ENCODE measurements at regions not wholly inside any gene's neighbourhood (a gene's known extent, or its start where the extent isn't known, plus 50 kb on each side); places are given as distances from the start of the nearest gene placed in this dataset.
"Not testable (repeated sequence)": the region's sequence is repeated elsewhere in the genome, so short reads cannot be mapped to it uniquely, and the experiment has no call there.

DNA sequence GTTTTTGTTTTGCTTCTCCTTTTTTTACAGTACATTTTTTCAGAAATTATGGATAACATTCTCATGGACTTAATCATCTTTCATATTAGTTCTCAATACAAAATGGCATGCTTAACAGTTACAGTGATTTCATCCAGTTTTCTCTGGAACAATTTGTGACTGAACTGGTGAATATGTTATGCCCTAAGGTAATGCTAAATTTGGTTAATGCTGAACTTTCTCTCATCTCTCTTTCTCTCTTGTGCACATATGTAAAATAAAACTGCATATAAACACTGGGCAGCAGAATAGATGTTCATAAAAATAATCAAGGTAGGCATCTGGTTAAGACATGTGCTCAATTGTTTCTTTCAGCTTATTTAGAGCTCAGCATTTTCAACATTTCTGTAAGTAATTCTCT lies 196.3 kb upstream of the TMEFF2 start:
- DNase-seq (ENCODE audit: low spot score) = no peak
- H3K4me3 ChIP-seq = no peak overlapping the region
- H3K27me3 ChIP-seq = no peaks in the 10 kb centered on the region

DNA sequence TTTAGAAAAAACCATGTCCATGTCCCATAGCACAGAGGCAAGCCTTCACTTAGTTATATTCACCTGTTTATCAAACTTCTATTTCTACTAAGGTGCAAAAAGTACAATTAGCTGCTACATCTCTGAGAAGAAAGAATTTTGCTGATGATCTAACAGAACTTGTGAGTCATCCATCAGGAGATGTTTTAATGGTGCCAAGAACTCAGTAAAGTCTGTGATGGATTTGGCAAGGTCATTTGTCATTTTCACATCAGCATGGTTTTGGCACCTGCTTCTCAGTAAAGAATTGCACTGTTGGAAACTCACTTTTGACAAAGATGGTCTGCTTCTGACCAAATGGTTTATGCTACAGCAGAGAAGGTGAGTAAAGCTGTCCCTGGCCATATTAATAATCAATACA lies 195.7 kb upstream of the TMEFF2 start:
- H3K36me3 ChIP-seq (replicated peaks; ENCODE audit: insufficient read depth, low read depth) = no peaks in the 10 kb centered on the region
- no peaks in the 10 kb centered on the region for H4K20me1 ChIP-seq (ENCODE audit: insufficient read depth, poor library complexity, severe bottlenecking)
- H3K4me1 ChIP-seq (ENCODE audit: insufficient read depth) = no peaks in the 10 kb centered on the region
- no peak overlapping the region for H3K4me3 ChIP-seq
- H2AFZ ChIP-seq = no peak overlapping the region
- no peak for DNase-seq (ENCODE audit: low spot score)
- no peak for TF ChIP-seq EZH2 (IDR thresholded peaks at IDR 0.05; ENCODE audit: borderline replicate concordance)
- TF ChIP-seq EZH2phosphoT487 (IDR thresholded peaks at IDR 0.05; ENCODE audit: low read depth, severe bottlenecking, unreplicated experiment) = no peak
- no peak for TF ChIP-seq CTCF (IDR thresholded peaks at IDR 0.05; ENCODE audit: poor library complexity)
- H3K27me3 ChIP-seq = no peaks in the 10 kb centered on the region
- no peak overlapping the region for H3K4me2 ChIP-seq
- H3K9me3 ChIP-seq (ENCODE audit: low read depth) = no peaks in the 10 kb centered on the region
- H3K9me2 ChIP-seq (replicated peaks; ENCODE audit: insufficient read depth) = no peaks in the 10 kb centered on the region
- no peak overlapping the region for H3K27ac ChIP-seq
- no peaks in the 10 kb centered on the region for H3K79me2 ChIP-seq

More for the DNA sequence above, 196.3 kb upstream of the TMEFF2 start:
- Histone ChIP-seq H4K20me1 (ENCODE audit: insufficient read depth, poor library complexity, severe bottlenecking) (no peaks in the 10 kb centered on the region), H2AFZ (no peak overlapping the region), H3K9me3 (ENCODE audit: low read depth) (no peaks in the 10 kb centered on the region), H3K9me2 (replicated peaks; ENCODE audit: insufficient read depth) (no peaks in the 10 kb centered on the region), H3K79me2 (no peaks in the 10 kb centered on the region), H3K4me1 (ENCODE audit: insufficient read depth) (no peaks in the 10 kb centered on the region), H3K4me2 (no peak overlapping the region), H3K27ac (no peak overlapping the region), H3K36me3 (replicated peaks; ENCODE audit: insufficient read depth, low read depth) (no peaks in the 10 kb centered on the region)
- no peak for TF ChIP-seq EZH2 (IDR thresholded peaks at IDR 0.05; ENCODE audit: borderline replicate concordance)

DNA sequence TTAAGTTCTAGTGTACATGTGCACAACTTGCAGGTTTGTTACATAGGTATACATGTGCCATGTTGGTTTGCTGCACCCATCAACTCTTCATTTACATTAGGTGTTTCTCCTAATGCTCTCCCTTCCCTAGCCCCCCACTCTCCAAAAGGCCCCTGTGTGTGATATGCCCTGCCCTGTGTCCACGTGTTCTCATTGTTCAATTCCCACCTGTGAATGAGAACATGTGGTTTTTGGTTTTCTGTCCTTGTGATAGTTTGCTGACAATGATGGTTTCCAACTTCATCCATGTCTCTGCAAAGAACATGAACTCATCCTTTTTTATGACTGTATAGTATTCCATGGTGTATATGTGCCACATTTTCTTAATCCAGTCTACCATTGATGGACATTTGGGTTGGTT lies 189.5 kb upstream of the TMEFF2 start:
- not testable (repeated sequence) for H3K4me1 ChIP-seq (ENCODE audit: insufficient read depth); H3K27me3 ChIP-seq
- WGBS (ENCODE audit: low lambda C conversion rate, missing lambda C conversion rate) = 88% methylated on average over 1 of the region's 1 CpG

DNA sequence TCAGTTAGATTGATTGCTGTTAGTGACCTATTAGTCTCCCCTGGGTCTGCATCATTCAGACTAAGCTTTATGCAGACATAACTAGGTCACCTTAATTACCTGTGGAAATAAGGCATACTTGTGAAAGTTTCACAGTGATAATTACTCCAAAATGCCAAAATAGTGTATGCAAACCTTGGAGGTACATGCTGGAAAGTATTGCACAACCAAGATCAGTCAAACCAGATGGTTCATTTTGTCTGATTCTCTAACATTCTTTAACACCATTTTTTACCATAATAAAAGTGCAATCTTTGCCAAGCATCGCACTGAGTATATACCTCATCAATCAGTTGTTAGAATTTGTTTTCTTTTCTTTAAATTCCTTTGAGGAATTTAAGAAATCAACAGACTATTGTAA lies 186.3 kb upstream of the TMEFF2 start:
- Histone ChIP-seq H3K9me3 (ENCODE audit: low read depth) (no peaks in the 10 kb centered on the region), H3K79me2 (no peaks in the 10 kb centered on the region), H3K9me2 (replicated peaks; ENCODE audit: insufficient read depth) (no peaks in the 10 kb centered on the region), H2AFZ (no peak overlapping the region), H3K4me1 (ENCODE audit: insufficient read depth) (no peaks in the 10 kb centered on the region), H4K20me1 (ENCODE audit: insufficient read depth, poor library complexity, severe bottlenecking) (no peaks in the 10 kb centered on the region), H3K4me3 (no peak overlapping the region), H3K27me3 (no peaks in the 10 kb centered on the region), H3K36me3 (replicated peaks; ENCODE audit: insufficient read depth, low read depth) (no peaks in the 10 kb centered on the region), H3K4me2 (no peak overlapping the region), H3K27ac (no peak overlapping the region)
- TF ChIP-seq CTCF (IDR thresholded peaks at IDR 0.05; ENCODE audit: poor library complexity) (no peak), EZH2 (IDR thresholded peaks at IDR 0.05; ENCODE audit: borderline replicate concordance) (no peak), EZH2phosphoT487 (IDR thresholded peaks at IDR 0.05; ENCODE audit: low read depth, severe bottlenecking, unreplicated experiment) (no peak)
- 69% methylated on average over 1 of the region's 1 CpG for WGBS (ENCODE audit: low lambda C conversion rate, missing lambda C conversion rate)
- DNase-seq (ENCODE audit: low spot score) = no peak

More for the DNA sequence above, 189.5 kb upstream of the TMEFF2 start:
- not testable (repeated sequence) for DNase-seq (ENCODE audit: low spot score); H3K36me3 ChIP-seq (replicated peaks; ENCODE audit: insufficient read depth, low read depth); H3K4me3 ChIP-seq; H3K9me2 ChIP-seq (replicated peaks; ENCODE audit: insufficient read depth); H3K9me3 ChIP-seq (ENCODE audit: low read depth); H4K20me1 ChIP-seq (ENCODE audit: insufficient read depth, poor library complexity, severe bottlenecking); H3K27ac ChIP-seq; H2AFZ ChIP-seq; H3K79me2 ChIP-seq; H3K4me2 ChIP-seq

- WGBS (ENCODE audit: low lambda C conversion rate, missing lambda C conversion rate) = 34% methylated on average over 1 of the region's 1 CpG
- DNase-seq (ENCODE audit: low spot score) = no peak
These were observed 185.0 kb upstream of the TMEFF2 start for GRCh38 chr2:192379736-192380135.

More at GRCh38 chr2:192379736-192380135, 185.0 kb upstream of the TMEFF2 start:
- H3K79me2 ChIP-seq = no peaks in the 10 kb centered on the region
- H3K9me2 ChIP-seq (replicated peaks; ENCODE audit: insufficient read depth) = no peaks in the 10 kb centered on the region
- TF ChIP-seq EZH2phosphoT487 (IDR thresholded peaks at IDR 0.05; ENCODE audit: low read depth, severe bottlenecking, unreplicated experiment) (no peak), CTCF (IDR thresholded peaks at IDR 0.05; ENCODE audit: poor library complexity) (no peak), EZH2 (IDR thresholded peaks at IDR 0.05; ENCODE audit: borderline replicate concordance) (no peak)
- H3K27ac ChIP-seq = no peak overlapping the region
- H3K36me3 ChIP-seq (replicated peaks; ENCODE audit: insufficient read depth, low read depth) = no peaks in the 10 kb centered on the region
- no peaks in the 10 kb centered on the region for H3K9me3 ChIP-seq (ENCODE audit: low read depth)
- no peak overlapping the region for H3K4me2 ChIP-seq
- no peaks in the 10 kb centered on the region for H3K27me3 ChIP-seq
- H3K4me3 ChIP-seq = no peak overlapping the region
- no peaks in the 10 kb centered on the region for H4K20me1 ChIP-seq (ENCODE audit: insufficient read depth, poor library complexity, severe bottlenecking)
- H2AFZ ChIP-seq = no peak overlapping the region
- H3K4me1 ChIP-seq (ENCODE audit: insufficient read depth) = no peaks in the 10 kb centered on the region

All from hepatocyte (in vitro differentiated cells).